NCI-H2171 treated with DMSO at 0.1 percent for 48 hours (cell line): ENCODE measurements at regions not wholly inside any gene's neighbourhood (a gene's known extent, or its start where the extent isn't known, plus 50 kb on each side); places are given as distances from the start of the nearest gene placed in this dataset.
A peak's percentile ranks its signal among the peaks of the same experiment; 100 is the strongest.

Source experiments
- DNase-seq: peaks from one replicate; lab custom pipeline; 2025; lab: John Stamatoyannopoulos, UW

DNA sequence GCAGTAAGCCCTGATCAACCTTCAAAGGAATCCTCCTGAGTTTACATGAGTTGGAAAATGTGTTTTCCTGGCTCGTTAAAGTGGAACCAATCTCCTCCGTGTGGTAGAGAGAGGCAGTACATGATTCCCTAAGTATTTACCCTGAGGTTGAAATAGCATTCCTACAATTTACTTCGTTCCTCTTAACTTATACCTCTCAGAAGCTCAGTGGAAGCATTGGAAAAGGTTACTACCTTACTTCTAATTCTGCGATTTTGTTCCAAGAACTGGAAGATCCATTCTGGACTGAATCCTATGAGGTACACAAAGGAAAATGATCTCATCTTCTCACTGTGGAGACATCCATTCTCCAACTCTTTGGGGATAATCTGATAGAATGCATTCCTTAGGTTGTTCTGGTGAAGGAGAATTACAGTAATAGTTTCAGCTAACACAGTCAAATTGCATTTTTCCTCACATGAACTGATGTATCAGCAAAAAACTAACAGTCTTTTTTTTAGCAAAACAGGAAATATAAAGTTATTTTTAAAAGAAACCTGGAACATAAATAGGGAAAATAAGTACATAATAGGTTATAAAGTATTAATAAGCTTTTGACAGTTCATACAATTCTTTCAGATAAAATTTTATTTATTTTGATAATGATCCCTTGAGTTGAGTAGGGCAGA, 475.6 kb downstream of the PDZRN4 start:
- DNase-seq: peak; percentile 39

DNA sequence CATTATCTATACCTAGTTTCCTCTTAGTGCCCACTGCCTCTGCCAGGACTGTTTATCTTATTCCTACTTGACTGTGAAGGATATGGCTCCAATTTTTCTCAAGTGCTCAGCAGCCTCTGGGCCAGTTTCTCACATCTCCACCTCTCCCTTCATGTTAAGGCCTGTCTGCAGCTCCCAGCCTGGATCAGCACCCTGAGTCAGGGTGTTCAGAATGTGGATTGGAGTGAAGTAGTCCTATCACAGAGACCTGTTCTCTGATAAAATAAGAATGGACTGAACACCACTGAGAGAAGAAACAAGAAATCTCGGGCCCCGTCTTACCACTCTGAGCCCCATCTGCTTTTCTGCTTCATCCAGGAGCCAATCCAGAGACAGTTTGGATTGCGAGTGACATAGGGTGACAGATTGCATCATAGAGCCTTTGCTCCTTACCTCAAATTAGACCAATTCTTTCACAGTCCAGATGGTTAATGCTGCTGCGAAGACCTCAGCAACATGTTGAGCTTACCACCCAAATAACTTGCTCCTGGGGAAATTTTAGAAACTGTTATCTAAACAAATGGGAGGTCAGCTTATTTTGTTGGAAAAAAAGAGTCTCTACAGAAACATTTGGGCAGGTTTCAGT, 473.1 kb downstream of the PDZRN4 start:
- DNase-seq: peak; percentile 63

DNA sequence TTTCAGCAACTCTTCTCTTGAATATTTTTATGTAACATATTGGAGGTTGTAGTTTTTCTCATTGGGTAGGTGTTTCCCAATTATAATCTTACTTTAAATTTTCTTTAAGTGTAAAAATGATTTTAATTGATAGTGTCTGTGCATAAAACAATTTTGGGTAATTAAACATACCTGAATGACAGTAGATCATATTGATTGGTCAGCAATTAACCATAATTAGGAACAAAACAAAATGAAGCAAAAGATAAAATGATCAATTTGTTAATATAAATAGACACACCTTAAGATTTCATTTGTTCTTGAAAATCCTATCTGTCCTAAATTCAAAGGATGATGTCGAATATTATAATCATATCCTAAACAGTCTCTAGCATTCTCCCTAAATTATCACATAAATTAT, 468.3 kb downstream of the PDZRN4 start:
- no peak for DNase-seq

DNA sequence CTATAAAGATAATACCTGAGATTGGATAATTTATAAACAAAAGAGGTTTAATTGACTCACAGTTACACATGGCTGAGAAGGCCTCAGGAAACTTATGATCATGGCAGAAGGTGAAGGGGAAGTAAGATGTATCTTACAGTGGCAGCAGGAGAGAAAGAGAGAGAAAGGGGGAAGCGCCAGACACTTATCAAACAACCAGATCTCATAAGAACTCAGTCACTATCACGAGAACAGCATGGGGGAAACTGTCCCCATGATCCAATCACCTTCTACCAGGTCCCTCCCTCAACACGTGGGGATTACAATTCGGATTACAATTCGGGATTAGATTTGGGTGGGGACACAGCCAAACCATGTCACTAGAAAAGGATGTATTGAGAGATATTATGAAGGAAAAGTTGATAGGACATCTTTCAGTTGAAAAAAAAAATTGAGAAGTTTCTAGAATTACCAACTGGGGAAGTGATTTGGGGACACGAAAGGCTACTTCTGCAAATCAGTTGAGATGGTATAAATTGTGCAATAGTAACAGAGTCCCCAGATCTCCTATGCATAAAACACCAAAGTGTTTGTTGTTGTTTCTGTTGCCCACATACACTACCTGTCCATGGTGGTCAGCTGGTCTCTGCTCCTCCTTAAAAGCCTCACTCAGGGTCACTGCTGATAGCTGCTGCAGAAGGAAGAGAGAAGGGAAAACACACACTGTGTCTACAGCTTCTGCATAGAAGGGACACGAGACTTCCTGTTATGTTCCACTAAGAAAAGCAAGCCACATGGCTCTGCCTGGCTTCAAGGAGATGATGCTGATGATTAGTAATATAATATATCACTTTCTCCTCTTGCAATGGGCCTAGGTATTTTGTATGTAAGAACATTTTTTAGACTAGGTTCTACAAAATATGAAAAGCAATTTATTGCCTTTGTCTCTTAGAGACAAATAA, 465.5 kb downstream of the PDZRN4 start:
- DNase-seq: no peak

DNA sequence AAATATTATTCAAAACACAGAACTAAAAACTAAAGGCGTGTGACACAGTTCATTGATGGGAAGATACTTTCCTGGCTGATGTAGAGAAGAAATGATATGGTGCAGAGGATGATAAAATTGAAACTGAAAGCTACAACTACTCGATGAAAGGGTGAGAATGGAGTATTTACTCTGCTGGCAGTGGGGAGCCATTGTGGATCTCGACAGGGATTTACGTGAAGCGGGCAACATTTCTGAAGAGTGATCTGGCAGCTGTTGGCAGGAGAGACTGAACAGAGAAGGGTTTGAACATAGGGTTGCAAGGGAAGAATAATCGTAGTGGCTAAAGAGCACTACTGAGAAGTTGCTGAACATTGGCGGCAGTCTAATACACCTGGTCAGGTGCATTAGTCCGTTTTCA, 464.9 kb downstream of the PDZRN4 start:
- DNase-seq: no peak

DNA sequence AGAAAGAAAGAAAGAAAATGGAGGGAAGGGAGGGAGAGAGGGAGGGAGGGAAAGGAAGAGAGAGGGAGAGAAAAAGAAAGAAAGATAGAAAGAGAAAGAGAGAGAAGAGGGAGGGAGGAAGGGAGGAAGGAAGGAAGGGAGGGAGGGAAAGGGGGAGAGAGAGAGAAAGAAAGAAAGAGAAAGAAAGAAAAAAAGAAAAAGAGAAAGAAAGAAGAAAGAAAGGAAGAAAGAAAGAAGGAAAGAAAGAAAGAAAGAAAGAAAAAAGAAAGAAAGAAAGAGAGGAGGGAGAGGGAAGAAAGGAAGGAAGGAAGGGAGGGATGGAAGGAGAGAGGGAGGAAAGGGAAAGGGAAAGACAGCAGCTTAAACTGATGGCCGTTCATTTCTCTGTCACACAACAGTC, 457.5 kb downstream of the PDZRN4 start:
- no peak for DNase-seq

DNA sequence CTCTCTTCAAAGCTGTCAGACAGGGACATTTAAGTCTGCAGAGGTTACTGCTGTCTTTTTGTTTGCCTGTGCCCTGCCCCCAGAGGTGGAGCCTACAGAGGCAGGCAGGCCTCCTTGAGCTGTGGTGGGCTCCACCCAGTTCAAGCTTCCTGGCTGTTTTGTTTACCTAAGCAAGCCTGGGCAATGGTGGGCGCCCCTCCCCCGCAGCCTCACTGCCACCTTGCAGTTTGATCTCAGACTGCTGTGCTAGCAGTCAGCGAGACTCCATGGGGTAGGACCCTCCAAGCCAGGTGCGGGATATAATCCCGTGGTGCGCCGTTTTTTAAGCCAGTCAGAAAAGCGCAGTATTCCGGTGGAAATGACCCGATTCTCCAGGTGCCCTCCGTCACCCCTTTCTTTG, 454.7 kb downstream of the PDZRN4 start:
- peak; percentile 60 for DNase-seq

DNA sequence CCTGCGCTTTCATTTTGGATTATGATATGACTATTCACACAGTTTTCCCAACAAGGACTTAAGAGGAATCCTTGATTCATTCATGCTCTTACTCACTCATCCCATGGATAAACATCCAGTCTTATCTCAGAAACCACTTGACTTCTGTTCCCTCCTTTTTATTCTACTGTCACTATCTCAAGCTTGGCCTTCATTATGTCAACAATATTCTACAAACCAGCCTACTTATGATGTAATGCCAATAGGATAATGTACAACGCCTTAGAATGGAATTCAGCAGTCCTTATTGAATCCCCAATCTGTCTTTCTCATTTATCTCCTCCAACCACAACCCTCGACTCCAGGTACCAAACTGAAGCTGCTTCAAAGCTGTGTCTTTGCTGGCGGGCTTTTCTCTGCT, 448.5 kb downstream of the PDZRN4 start:
- DNase-seq: no peak

DNA sequence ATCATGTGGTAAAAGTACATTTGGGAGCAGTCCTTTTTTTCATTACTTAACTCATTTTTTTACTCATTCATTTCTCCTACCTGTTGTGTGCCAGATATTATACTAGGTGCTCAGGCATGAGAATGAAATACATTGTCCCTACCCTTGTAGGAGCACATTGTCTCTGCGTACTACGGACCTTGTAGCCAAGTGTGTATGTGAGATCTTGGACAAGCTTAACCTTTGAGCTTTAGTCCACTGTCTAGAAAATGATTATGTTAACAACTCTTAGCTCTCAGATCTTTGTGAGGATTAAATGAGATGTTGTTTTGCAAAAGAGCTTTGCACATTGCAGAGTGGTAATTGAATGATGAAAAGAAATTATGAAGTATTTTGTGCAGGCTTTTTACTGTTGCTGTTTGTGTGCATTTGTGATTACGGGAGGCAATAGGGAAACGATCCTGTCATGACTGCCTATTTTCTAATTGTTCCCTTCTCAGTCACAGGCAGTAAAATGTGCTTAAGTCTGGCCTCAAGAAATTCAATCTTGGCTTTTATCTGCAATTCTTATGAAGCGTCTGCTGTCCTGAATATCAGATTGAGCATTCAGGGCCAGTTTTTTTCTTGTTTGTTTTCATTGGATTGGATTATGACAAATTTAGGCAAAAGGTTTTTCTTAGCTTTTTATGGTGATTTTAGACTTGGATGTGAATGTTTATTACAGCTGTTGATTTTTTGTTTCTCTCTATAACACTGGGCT, 447.7 kb downstream of the PDZRN4 start:
- no peak for DNase-seq

DNA sequence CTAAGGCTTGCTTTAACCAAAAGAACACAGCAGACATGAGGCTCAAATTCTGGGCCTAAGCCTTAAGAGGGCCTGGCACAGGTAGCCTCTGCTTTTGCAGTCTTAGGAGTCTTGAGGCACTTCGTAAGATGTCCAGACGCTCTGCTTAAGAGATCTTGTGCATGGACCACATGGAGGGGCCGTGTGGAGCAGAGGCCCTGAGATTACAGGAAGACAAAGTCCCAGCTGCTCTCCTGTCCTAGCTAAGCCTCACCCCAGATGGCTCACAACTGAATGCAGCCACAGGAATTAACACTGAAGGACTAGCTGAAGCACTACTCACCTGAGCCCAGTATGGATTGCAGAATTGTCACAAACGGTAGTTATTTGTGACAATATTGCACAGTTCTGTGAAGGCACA, 446.0 kb downstream of the PDZRN4 start:
- DNase-seq: no peak

DNA sequence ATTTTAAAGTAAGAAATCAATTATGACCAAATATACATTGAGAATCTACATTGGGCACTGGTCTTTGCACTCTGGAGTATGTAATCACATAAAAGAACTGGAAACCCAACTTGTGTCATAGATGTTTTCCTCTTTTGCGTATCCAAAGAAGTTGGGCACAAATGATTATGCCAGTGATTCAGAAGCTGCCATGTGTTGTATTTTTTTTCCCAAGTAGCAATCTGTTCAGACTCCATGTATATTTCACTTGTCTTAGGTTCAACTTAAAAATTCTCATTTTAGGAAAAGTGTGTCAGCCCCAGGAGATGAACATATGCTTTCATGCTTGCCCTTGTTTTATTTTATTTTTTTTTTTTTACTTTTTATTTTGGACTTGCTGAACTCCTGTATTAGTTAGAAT, 441.5 kb downstream of the PDZRN4 start:
- DNase-seq: no peak

DNA sequence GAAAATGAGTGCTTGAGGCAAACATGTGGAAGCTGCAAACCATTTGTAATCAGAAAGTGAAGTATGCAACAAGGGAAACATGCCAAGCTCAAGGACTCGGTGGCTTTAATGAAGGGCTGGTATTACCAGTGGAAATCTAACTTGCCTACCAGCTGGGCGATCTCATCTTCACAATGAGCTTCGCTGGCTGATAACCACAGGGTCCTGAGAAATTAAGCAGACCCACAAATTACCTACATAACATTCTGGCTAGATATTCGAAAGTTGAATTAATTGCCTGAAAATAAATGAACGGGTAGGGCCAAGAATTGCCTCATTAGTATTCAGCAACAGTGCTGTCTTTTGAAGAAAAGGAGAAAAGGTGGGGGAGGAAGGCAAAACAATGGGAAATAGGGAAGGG, 439.4 kb downstream of the PDZRN4 start:
- DNase-seq: no peak

DNA sequence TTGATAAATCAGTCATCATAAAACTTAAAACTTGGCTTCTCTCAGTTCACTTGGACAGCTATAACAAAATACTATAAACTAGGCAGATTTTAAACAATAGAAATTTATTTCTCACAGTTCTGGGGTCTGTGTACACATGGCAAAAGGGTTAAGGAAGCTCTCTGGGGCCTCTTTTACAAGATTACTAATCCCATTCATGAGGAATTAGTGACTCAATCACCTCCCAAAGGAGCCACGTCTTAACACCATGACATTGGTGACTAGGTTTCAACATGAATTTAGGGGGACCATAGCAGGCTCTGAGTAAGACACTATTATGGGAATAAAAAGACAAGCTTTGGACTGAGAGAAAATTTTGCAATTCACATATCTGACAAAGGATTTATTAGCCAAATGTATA, 436.5 kb downstream of the PDZRN4 start:
- DNase-seq: no peak
